ENCODE measurements at regions not wholly inside any gene's neighbourhood (a gene's known extent, or its start where the extent isn't known, plus 50 kb on each side); places are given as distances from the start of the nearest gene placed in this dataset.

- in situ Hi-C loops (cut with HindIII; ENCODE audit: low pct_unique_long_range_greater_than_20kb, low sequenced_read_pairs), result no loop called here
- no peak for DNase-seq (ENCODE audit: low read depth)
These were observed 50.1 kb upstream of the EFEMP1 start for GRCh38 chr2:55973673-55974072.

GRCh38 chr2:55976681-55977080, 53.1 kb upstream of the EFEMP1 start:
- DNase-seq (ENCODE audit: low read depth), result no peak
- in situ Hi-C loops (cut with HindIII; ENCODE audit: low pct_unique_long_range_greater_than_20kb, low sequenced_read_pairs), result no loop called here

- no peak for DNase-seq (ENCODE audit: low read depth)
- in situ Hi-C loops (cut with HindIII; ENCODE audit: low pct_unique_long_range_greater_than_20kb, low sequenced_read_pairs), result no loop called here
These were observed 61.8 kb upstream of the EFEMP1 start for GRCh38 chr2:55985406-55985805.

GRCh38 chr2:55986001-55986400, 62.4 kb upstream of the EFEMP1 start:
- in situ Hi-C loops (cut with HindIII; ENCODE audit: low pct_unique_long_range_greater_than_20kb, low sequenced_read_pairs), result no loop called here
- no peak for DNase-seq (ENCODE audit: low read depth)

- DNase-seq (ENCODE audit: low read depth), result no peak
- in situ Hi-C loops (cut with HindIII; ENCODE audit: low pct_unique_long_range_greater_than_20kb, low sequenced_read_pairs), result no loop called here
These were observed 63.3 kb upstream of the EFEMP1 start for GRCh38 chr2:55986700-55987440.

- in situ Hi-C loops (cut with HindIII; ENCODE audit: low pct_unique_long_range_greater_than_20kb, low sequenced_read_pairs), result no loop called here
- no peak for DNase-seq (ENCODE audit: low read depth)
These were observed 65.8 kb upstream of the EFEMP1 start for GRCh38 chr2:55989405-55989804.

GRCh38 chr2:55992455-55992854, 68.9 kb upstream of the EFEMP1 start:
- peak; percentile 84 for DNase-seq (ENCODE audit: low read depth)
- in situ Hi-C loops (cut with HindIII; ENCODE audit: low pct_unique_long_range_greater_than_20kb, low sequenced_read_pairs), result no loop called here

- no peak for DNase-seq (ENCODE audit: low read depth)
- in situ Hi-C loops (cut with HindIII; ENCODE audit: low pct_unique_long_range_greater_than_20kb, low sequenced_read_pairs), result no loop called here
These were observed 70.1 kb upstream of the EFEMP1 start for GRCh38 chr2:55993685-55994084.

GRCh38 chr2:55995211-55995610, 71.6 kb upstream of the EFEMP1 start:
- in situ Hi-C loops (cut with HindIII; ENCODE audit: low pct_unique_long_range_greater_than_20kb, low sequenced_read_pairs), result no loop called here
- no peak for DNase-seq (ENCODE audit: low read depth)

- no peak for DNase-seq (ENCODE audit: low read depth)
- in situ Hi-C loops (cut with HindIII; ENCODE audit: low pct_unique_long_range_greater_than_20kb, low sequenced_read_pairs), result no loop called here
These were observed 72.3 kb upstream of the EFEMP1 start for GRCh38 chr2:55995902-55996301.

- no peak for DNase-seq (ENCODE audit: low read depth)
- in situ Hi-C loops (cut with HindIII; ENCODE audit: low pct_unique_long_range_greater_than_20kb, low sequenced_read_pairs), result no loop called here
These were observed 75.6 kb upstream of the EFEMP1 start for GRCh38 chr2:55999231-55999630.

GRCh38 chr2:55999790-56000189, 76.2 kb upstream of the EFEMP1 start:
- in situ Hi-C loops (cut with HindIII; ENCODE audit: low pct_unique_long_range_greater_than_20kb, low sequenced_read_pairs), result loop anchor here (25.0 kb wide), 1 partner anchor 237 kb away; no protein-coding TSS in a partner anchor
- no peak for DNase-seq (ENCODE audit: low read depth)

GRCh38 chr2:56001947-56002346, 78.4 kb upstream of the EFEMP1 start:
- DNase-seq (ENCODE audit: low read depth), result no peak
- in situ Hi-C loops (cut with HindIII; ENCODE audit: low pct_unique_long_range_greater_than_20kb, low sequenced_read_pairs), result loop anchor here (25.0 kb wide), 1 partner anchor 240 kb away; no protein-coding TSS in a partner anchor

- peak; percentile 83 for DNase-seq (ENCODE audit: low read depth)
- in situ Hi-C loops (cut with HindIII; ENCODE audit: low pct_unique_long_range_greater_than_20kb, low sequenced_read_pairs), result loop anchor here (5.0 to 25.0 kb wide), 2 partner anchors 47 to 247 kb away; no protein-coding TSS in a partner anchor
These were observed 85.3 kb upstream of the EFEMP1 start for GRCh38 chr2:56008661-56009431.

GRCh38 chr2:56009758-56010458, 86.3 kb upstream of the EFEMP1 start:
- in situ Hi-C loops (cut with HindIII; ENCODE audit: low pct_unique_long_range_greater_than_20kb, low sequenced_read_pairs), result loop anchor here (5.0 to 25.0 kb wide), 2 partner anchors 48 to 248 kb away; no protein-coding TSS in a partner anchor
- DNase-seq (ENCODE audit: low read depth), result peak; percentile 41

- in situ Hi-C loops (cut with HindIII; ENCODE audit: low pct_unique_long_range_greater_than_20kb, low sequenced_read_pairs), result loop anchor here (25.0 kb wide), 1 partner anchor 249 kb away; no protein-coding TSS in a partner anchor
These were observed 88.0 kb upstream of the EFEMP1 start for GRCh38 chr2:56011624-56012023.

GRCh38 chr2:56012221-56012765, 88.7 kb upstream of the EFEMP1 start:
- DNase-seq (ENCODE audit: low read depth), result no peak
- in situ Hi-C loops (cut with HindIII; ENCODE audit: low pct_unique_long_range_greater_than_20kb, low sequenced_read_pairs), result loop anchor here (25.0 kb wide), 1 partner anchor 250 kb away; no protein-coding TSS in a partner anchor

More at GRCh38 chr2:56011624-56012023, 88.0 kb upstream of the EFEMP1 start:
- no peak for DNase-seq (ENCODE audit: low read depth)

- no peak for DNase-seq (ENCODE audit: low read depth)
- in situ Hi-C loops (cut with HindIII; ENCODE audit: low pct_unique_long_range_greater_than_20kb, low sequenced_read_pairs), result loop anchor here (25.0 kb wide), 1 partner anchor 251 kb away; no protein-coding TSS in a partner anchor
These were observed 89.9 kb upstream of the EFEMP1 start for GRCh38 chr2:56013475-56013874.
